BE2C (cell line): ENCODE measurements at regions not wholly inside any gene's neighbourhood (a gene's known extent, or its start where the extent isn't known, plus 50 kb on each side); places are given as distances from the start of the nearest gene placed in this dataset.

Experiments used
- DNase-seq: peaks from one replicate; pipeline ENCODE4 v3.0.0-alpha.2; 2020
- H3K27me3 ChIP-seq: fragments of 250-450 bp; sonication (Bioruptor Pico); 2 replicates; pipeline ENCODE4 v1.5.1; 2020; ENCODE audit warnings: mild to moderate bottlenecking
- H3K36me3 ChIP-seq: fragments of 250-450 bp; sonication (Bioruptor Pico); 2 replicates; pipeline ENCODE4 v1.5.1; 2020; ENCODE audit warnings: mild to moderate bottlenecking
- H3K4me1 ChIP-seq: fragments of 250-450 bp; sonication (Bioruptor Pico); 2 replicates; pipeline ENCODE4 v1.5.1; 2020
- H3K4me3 ChIP-seq: 2 replicates; pipeline ENCODE4 v1.5.1; 2011; ENCODE audit warnings: low read depth, low read length
- H3K9me3 ChIP-seq: fragments of 250-450 bp; sonication (Bioruptor Pico); 2 replicates; pipeline ENCODE4 v1.5.1; 2020
- TF ChIP-seq, protein P1 (sequence below): IDR thresholded peaks from 2 replicates; pipeline ENCODE4 v1.5.1; 2012; ENCODE audit warnings: mild to moderate bottlenecking, low read depth, low read length

DNA sequence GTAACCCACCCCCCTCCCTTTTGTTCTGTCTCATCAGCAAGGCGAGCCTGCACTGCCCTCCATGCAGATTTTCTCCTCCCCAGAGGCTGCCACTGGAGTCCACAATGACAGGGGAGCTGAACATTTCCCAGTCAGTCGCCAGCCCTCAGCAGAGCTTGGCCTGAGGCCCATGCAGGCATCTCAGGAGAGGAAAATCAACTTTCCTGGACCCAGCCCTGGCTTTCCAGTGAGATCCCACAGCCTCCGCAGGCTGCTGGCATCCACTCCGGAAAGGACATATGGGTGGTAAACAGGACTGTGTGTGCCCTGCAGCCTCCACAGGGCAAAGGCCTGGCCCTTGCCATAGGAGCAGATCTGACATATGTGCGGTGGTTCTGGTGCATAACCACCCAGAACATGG is 253.8 kb downstream of the TNS1 start:
- Histone ChIP-seq H3K36me3 (no peaks in the 10 kb centered on the region), H3K4me1 (no peaks in the 10 kb centered on the region), H3K4me3 (no peak overlapping the region), H3K27me3 (no peaks in the 10 kb centered on the region), H3K9me3 (no peaks in the 10 kb centered on the region)
- DNase-seq, result peak; percentile 38
- TF ChIP-seq, protein P1, sequence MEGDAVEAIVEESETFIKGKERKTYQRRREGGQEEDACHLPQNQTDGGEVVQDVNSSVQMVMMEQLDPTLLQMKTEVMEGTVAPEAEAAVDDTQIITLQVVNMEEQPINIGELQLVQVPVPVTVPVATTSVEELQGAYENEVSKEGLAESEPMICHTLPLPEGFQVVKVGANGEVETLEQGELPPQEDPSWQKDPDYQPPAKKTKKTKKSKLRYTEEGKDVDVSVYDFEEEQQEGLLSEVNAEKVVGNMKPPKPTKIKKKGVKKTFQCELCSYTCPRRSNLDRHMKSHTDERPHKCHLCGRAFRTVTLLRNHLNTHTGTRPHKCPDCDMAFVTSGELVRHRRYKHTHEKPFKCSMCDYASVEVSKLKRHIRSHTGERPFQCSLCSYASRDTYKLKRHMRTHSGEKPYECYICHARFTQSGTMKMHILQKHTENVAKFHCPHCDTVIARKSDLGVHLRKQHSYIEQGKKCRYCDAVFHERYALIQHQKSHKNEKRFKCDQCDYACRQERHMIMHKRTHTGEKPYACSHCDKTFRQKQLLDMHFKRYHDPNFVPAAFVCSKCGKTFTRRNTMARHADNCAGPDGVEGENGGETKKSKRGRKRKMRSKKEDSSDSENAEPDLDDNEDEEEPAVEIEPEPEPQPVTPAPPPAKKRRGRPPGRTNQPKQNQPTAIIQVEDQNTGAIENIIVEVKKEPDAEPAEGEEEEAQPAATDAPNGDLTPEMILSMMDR, result no peak

- DNase-seq, result no peak
- Histone ChIP-seq H3K9me3 (no peaks in the 10 kb centered on the region), H3K27me3 (no peaks in the 10 kb centered on the region), H3K4me1 (no peaks in the 10 kb centered on the region), H3K36me3 (no peaks in the 10 kb centered on the region), H3K4me3 (no peak overlapping the region)
- TF ChIP-seq, protein P1, result no peak
Observed at GRCh38 chr2:217746808-217747207, 256.0 kb downstream of the TNS1 start.

GRCh38 chr2:217743966-217744761 is 258.6 kb downstream of the TNS1 start:
- no peak for DNase-seq
- TF ChIP-seq, protein P1, result no peak
- Histone ChIP-seq H3K36me3 (no peaks in the 10 kb centered on the region), H3K9me3 (no peaks in the 10 kb centered on the region), H3K27me3 (no peaks in the 10 kb centered on the region), H3K4me1 (no peaks in the 10 kb centered on the region), H3K4me3 (no peak overlapping the region)

GRCh38 chr2:217743407-217743806 is 259.4 kb downstream of the TNS1 start:
- Histone ChIP-seq H3K9me3 (no peaks in the 10 kb centered on the region), H3K36me3 (no peaks in the 10 kb centered on the region), H3K4me3 (no peak overlapping the region), H3K27me3 (no peaks in the 10 kb centered on the region), H3K4me1 (no peaks in the 10 kb centered on the region)
- TF ChIP-seq, protein P1, result no peak
- DNase-seq, result no peak

DNA sequence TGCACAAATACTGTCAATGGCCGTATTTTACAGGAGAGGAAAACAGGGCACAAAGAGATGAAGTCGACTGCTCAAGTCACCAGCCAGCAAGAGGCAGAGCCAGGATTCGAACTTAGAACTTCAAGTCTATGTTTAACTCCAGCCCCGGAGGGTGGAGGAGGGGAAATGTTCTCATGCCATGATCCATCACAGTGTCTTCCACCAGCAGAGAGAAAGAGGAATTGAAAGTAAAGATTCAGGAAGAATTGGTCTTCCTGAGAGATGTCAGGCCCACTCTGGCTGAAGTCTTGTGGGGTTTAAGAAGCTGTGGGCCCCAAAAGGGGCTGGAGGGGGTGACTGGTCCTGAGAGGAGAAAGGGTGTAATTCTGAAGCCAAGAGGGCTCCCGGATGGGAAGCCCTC is 260.0 kb downstream of the TNS1 start:
- TF ChIP-seq, protein P1, result no peak
- no peaks in the 10 kb centered on the region for H3K36me3 ChIP-seq
- DNase-seq, result no peak
- no peaks in the 10 kb centered on the region for H3K9me3 ChIP-seq
- no peak overlapping the region for H3K4me3 ChIP-seq
- H3K27me3 ChIP-seq, result no peaks in the 10 kb centered on the region
- no peaks in the 10 kb centered on the region for H3K4me1 ChIP-seq

GRCh38 chr2:217742276-217742675 is 260.5 kb downstream of the TNS1 start:
- H3K27me3 ChIP-seq, result no peaks in the 10 kb centered on the region
- H3K4me1 ChIP-seq, result peaks cover under 1% of the 10 kb centered on the region; the same call in 1 of the 2 replicates
- H3K36me3 ChIP-seq, result no peaks in the 10 kb centered on the region
- H3K9me3 ChIP-seq, result no peaks in the 10 kb centered on the region
- TF ChIP-seq, protein P1, result no peak
- DNase-seq, result no peak
- H3K4me3 ChIP-seq, result no peak overlapping the region
